Hematopoietic multipotent progenitor cell treated with erythropoietin and hydrocortisone succinate and interleukin-3 and kit ligand, for 8 days (in vitro differentiated cells): ENCODE measurements at regions not wholly inside any gene's neighbourhood (a gene's known extent, or its start where the extent isn't known, plus 50 kb on each side); places are given as distances from the start of the nearest gene placed in this dataset.
"Not testable (repeated sequence)": the region's sequence is repeated elsewhere in the genome, so short reads cannot be mapped to it uniquely, and the experiment has no call there.

Experiments
- DNase-seq: peaks from one replicate; pipeline ENCODE4 v3.0.0-alpha.2; 2015

DNA sequence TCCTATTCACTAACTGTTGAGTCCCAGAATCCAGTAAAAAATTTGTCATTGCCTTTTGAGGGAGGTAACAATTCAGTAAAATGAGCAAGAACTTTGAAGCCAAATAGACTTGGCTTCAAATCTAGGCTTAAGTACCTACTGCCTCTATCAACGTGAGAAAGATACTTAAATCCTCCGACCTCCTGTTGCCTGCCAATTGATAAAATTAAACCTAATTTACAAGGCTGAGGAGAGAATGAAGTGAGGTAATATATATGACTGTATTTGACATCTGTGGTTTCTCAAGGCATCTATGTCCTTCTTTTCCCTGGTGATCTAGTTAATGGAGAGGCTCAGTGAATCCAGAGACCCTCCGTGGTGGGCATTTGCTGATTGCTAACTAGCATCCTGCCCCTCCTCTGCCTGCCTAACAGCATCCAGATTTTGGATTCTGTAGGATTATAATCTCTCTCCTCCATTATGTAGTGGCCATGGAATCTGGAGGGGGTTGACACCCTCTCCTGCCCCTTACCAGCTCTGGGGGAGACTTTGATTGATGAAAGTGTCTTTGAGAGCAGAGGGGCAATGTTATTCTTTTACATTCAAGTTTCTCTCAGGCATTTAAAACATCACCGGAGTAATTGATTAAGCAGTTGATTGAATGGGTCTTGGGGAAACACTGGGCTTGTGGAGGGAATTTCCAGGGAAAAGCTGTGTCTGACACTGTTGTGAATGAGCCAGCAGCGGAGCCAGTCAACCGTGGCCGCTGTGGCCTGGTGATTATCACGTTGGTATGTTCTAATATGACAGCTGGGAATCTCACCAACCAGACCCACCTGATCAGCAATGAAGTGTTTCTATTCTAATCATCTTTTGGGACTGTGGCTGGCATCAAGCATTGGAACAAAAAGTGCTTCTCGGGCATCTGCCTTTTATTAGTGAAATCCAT is 140.7 kb upstream of the FAM78B start:
- no peak for DNase-seq

DNA sequence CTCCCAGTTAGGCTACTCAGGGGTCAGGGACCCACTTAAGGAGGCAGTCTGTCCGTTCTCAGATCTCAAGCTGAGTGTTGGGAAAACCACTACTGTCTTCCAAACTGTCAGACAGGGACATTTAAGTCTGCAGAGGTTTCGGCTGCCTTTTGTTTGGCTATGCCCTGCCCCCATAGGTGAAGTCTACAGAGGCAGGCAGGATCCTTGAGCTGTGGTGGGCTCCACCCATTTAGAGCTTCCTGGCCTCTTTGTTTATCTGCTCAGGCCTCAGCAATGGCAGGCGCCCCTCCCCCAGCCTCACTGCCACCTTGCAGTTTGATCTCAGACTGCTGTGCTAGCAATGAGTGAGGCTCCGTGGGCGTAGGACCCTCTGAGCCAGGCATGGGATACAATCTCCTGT is 149.5 kb upstream of the FAM78B start:
- DNase-seq: not testable (repeated sequence)

DNA sequence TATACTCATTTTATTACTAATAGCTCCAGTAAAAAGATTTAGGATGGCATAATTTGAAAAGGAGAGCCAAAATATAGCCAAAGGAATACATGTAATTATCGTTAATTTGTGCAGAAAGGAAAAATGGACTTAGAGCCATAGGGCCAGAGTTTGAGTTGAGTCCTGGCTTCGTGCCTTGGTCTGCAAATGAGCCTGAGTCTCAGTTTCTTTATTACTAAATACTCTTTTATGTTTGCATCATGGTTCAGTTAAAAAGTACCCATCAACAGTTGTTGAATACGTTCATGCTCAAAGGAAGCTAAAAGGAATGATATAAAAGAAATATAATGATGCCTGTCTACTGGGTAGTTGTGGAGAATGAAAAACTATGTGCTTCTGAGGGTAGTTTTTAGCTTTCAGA is 155.7 kb upstream of the FAM78B start:
- DNase-seq: no peak

DNA sequence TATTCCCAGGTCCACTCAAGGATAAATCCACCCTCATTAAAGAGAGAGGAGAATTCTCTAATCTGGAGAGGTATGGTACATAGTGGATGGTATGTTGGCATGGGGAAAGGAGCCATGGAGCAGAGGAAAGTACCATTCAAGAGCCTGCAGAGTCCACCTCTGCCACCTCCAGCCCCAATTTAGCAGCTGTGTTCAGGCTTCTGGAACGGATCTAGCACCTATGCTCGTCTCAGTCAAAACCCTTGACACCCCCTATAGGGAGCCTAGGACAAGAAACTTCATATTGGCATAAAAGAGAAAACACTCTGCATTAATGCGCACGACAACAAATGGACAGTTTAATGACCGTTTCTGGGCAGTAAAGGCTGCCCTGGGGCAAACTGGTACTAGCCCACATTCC is 161.1 kb upstream of the FAM78B start:
- DNase-seq: no peak

DNA sequence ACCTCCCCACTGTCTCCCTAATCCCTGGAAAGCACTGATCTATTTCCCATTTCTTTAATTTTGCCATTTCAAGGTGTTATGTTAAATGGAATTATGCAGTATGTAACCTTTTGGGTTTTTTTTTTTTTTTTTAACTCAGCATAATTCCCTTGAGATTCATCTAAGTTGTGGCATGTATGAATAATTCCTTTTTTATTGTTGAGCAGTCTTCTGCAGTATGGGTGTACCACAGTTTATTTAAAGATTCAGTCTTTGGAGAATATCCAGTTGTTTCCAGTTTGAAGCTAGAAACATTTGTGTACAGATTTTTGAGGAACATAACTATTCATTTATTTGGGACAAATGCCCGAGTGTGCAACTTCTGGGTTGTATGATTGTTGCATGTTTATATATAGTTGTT is 162.2 kb upstream of the FAM78B start:
- no peak for DNase-seq

DNA sequence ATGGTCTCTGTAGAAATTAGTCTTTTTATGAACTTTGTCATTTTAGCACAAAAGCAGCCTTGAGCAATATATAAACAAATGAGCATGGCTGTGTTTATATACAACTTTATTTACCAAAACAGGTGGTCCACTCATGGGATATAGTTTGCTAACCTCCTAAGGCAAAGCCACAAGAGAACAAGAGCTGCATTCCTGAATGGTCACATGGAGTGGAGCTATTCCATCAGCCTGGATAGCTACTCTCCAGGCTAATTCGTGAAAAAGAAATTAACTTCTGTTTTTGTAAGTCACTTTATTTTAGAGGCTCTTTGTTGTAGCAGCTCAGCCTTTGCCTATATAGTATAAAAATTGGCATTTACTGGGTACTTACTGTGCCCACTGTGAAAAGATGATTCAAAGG is 163.3 kb upstream of the FAM78B start:
- no peak for DNase-seq

DNA sequence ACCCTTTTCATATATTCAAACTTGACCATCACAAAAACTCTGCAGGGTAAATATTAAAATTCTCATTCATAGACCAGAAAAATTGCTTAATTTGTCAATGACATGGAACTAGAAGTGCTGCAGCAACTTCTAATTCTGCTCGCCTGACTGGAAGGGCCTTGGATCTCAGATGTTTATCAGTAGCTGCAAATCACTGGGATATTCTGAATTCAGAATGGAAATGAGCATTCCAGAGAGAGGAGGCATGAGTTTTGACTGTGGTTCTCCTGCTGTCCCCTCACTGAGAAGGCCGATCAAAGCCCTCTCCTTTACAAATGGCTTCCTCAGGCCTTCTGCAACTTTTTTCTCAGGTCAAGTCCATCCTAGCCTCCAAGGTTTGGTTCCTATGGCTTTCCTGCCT is 171.3 kb upstream of the FAM78B start:
- DNase-seq: no peak

DNA sequence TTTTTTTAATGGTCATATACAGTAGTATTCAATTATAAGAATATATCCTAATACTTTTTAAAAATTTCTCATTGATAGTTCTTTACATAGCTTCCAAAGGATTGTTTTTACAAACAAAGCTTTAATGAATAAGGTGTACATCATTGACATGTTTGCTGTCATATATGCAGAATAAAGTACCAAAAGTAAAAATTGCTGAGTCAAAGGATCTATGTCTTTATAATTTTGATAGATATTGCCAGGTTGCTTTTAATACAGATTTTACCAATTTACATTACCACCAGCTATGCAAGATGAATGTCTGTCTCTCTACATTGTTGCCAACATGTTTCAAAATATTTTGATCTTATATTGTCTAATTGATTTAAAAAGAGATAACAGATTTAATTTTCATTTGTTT is 173.9 kb upstream of the FAM78B start:
- DNase-seq: no peak

DNA sequence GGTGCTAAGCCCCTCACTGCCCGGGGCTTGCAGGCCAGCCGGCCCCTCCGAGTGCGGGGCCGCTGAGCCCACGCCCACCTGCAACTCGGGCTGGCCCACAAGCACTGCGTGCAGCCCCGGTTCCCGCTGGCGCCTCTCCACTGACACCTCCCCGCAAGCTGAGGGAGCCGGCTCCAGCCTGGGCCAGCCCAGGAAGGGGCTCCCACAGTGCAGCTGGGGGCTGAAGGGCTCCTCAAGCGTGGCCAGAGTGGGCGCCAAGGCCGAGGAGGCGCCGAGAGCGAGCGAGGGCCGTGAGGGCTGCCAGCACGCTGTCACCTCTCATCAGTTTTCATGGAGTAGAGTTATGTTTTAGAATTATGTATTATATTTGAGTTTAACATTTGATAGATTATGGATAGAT is 176.5 kb upstream of the FAM78B start:
- DNase-seq: no peak

DNA sequence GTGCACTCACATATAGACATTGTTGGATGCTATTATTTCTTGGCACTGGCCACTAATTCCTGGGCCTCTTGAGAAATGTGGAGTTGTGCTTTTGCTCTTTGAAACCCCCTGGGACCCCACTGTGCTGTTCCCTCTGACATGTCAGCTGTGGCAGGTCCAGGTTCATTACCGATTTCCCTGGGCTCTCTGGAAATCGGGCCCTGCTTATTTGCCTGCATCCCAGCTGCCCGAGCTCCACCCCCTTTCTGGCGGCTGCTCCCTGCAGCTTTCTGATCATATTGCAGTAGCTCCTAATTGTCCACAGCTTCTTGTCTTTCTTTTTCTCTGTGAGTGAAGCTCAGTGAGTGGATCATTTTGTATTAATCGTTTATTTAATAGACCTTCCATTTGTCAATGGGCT is 183.7 kb upstream of the FAM78B start:
- no peak for DNase-seq

DNA sequence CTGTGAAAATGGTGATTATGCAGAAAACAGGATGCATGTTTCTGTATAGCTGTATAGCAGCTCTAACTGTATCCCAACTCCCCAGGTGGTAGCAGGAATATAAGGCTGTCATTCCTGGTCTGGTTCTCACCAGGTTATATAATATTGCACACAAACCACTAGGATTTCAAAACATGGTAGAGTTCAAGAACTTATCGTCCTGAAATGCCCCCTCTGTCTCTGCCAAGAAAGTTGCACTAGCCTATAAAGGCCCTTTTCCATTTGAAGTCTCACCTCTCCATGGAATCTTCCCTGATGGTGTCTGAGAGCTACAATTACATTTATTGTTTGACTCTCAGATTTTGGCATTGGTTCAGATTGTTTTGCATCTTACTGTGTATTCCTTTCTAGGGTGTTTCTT is 184.9 kb upstream of the FAM78B start:
- no peak for DNase-seq

DNA sequence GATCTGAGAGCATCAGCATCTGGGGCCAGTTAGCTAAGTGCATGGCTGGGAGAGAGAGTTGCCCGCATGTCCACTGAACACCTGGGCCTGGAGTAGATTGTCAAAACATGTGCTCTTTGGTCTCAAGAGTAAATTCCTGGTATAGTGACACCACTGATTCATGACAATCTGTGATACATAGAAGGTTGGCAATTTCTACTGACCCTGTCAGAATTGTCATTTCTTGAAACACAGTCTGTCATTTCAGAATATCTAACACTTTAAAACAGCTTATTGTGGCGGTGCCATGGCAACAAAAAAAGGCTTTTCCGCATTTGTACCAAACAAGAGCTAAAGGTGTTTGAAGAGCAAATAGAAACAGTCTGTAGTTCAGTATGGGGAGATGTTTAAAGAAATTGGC is 186.4 kb upstream of the FAM78B start:
- DNase-seq: no peak

DNA sequence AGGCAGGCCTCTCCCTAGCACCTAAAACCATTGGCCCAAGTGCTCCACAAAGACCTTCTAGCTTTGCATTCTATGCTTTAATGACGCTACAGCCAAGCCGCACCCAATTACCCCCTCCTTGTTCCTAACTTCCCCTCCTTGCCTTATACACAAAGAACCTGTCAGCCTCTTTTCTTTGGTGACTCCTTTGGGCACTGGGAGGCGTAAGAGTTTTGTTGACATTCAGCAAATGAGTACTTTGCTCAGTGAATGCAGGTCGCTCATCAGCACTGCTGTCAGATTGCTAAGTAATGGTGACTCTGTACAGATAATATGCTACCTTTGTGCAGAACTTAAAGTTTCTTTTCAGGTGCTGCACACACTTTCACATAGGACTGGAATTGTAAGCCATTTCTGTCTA is 187.6 kb upstream of the FAM78B start:
- DNase-seq: no peak

DNA sequence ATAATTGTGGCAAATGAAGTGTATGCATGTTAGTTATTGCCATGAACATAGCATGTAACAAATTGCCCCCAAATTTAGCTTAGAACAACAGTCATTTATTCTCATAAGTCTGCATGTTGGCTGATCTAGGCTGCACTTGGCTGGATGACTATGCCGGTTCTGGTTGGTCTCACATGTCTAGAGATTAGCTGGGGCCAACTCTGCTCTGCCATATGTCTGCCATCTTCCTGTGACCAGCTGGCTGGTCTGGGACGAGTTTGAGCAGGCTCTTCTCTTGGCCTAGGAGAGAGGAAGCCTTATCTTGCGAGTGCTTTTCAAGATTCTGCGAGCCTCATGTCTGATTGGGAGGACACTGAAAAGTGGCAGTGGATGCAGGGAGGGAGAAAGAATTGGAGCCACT is 198.3 kb upstream of the FAM78B start:
- DNase-seq: no peak

DNA sequence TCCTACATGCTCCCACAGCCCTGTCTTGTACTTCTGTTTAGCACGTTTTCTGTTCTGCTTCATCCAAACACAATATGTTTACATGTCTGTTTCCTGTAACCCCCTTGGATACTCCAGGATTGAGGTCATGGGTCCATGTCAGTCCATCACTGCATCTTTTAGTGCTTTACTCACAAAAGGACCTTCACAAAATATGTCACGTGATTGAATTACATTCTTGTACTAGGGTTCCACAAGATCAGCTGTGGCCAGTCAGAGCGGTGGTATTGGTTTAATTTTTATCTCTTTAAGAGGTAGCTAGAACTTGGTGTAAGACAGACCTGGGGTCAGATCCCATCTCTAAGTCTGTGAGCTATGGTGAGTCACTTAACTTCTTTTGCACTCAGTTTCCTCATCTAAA is 201.2 kb upstream of the FAM78B start:
- no peak for DNase-seq

DNA sequence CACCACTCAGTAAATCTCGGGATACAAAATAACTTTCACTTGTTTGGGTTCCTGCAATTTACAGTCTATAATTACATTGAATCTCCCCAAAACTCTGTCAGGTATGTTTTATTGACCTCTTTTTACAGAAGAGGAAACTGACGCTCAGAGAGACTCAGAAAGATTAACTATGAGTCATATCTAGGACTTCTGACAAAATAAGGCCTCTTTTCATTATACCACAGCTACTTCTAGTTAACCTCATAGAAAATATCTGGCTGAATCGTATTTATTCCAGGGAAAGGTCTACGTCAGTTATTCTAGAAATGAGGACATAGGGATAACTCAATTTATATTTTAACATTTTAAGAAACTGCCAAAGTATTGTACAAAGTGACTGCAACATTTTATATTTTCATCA is 211.1 kb upstream of the FAM78B start:
- no peak for DNase-seq

DNA sequence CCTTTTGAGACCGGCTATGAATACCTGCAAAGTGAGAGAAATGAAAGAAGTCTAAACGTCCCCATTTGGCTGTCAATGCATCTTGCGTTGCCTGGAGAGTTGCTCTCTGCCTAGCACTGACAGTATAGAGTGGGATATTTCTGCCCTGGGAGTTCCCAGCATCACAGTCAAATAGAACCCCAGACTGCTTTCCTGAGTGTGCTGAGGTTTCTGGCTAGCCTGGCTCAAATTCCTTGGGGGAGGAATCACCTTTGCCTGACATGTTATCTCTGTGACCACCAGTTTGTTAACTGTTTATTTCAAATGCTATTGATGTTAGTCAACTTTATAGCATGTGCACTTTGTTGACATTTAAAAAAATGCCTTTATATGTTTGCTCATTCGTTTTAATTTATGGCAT is 212.0 kb upstream of the FAM78B start:
- DNase-seq: no peak

DNA sequence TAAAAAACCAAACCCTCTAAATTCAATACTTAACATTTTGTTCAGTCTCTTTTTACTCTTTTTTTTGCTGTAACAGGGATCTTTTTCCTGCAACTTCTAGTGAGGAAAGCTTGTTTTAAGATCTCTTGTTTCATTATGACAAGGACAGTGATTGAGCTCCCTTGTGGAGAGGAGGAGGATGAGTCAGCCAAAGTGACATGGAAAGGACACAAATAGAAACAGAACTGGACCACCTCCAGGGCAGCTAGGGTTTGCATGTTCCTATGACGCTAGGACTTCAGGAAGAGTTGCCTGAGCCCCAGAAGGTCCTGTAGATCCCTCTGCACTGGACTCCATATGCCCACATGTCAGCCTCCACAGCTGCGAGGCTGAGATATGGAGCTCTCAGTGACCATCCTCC is 212.6 kb upstream of the FAM78B start:
- no peak for DNase-seq

DNA sequence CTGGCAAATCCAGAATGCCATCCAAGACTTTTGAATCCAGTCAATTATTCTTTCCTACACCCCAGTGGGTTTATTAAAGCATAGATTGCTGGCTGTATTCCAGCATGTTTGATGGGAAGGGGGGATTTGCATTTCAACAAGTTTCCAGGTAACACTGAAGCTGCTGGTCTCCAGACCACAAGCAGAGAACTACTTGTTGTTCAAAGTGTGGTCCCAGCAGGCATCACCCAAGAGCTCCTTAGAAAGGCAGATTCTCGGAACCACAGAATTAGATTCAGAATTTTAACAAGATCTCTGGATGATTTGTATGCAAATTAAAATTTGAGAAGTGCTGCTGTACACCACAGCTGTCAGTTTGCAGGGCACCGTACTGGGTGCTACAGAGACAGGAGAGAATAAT is 216.3 kb upstream of the FAM78B start:
- no peak for DNase-seq

DNA sequence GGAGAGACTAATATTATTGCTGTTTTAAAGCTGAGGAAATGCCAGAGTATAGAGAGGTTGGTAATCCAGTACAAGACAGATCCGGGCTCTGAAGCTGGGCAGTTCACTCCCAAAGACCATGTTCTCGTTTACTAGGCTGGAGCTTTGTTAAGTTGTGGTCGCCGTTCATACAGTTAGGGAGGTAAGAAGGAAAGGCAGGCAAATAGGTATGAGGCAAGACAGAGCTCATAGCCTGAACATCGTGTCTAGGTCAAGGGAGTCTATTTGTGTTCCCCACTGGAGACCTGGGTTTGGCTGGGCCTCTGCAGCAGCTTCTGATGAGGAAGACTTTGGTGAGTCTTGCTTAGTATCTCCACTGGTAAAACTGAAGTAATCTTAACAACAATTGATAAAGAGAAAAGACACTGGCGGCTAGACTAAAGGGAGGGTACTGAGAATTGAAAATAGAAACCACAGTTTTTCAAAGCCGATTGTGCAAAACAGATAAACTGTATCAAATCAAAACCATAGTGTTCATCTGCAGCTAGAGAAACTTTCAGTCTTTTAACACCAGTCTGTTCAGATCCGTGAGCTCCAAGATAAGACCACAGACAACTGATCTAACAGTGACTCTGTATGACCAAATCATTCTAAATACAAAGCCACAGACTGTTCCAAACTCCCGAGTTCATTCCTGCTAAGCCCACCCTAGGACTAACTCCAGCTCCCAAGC is 217.0 kb upstream of the FAM78B start:
- DNase-seq: no peak

DNA sequence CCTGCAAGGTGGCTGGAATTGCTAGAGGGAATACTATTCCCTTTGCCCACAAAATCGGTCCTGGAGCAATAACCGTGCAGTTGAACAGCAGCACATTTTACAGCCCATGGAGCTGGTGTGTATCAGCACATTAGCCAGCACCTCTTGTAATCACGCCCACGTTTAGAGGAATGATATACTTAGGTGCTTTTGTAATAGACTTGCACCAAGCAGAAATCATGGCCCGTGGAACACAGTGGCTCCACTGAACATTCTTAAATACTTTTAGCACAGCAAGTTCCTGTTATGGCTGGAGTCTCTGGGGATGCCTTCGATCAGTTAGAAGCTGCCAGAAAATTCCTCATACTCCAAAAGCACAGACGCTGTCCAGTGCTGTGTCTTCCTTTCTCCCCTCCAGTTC is 218.1 kb upstream of the FAM78B start:
- DNase-seq: no peak

DNA sequence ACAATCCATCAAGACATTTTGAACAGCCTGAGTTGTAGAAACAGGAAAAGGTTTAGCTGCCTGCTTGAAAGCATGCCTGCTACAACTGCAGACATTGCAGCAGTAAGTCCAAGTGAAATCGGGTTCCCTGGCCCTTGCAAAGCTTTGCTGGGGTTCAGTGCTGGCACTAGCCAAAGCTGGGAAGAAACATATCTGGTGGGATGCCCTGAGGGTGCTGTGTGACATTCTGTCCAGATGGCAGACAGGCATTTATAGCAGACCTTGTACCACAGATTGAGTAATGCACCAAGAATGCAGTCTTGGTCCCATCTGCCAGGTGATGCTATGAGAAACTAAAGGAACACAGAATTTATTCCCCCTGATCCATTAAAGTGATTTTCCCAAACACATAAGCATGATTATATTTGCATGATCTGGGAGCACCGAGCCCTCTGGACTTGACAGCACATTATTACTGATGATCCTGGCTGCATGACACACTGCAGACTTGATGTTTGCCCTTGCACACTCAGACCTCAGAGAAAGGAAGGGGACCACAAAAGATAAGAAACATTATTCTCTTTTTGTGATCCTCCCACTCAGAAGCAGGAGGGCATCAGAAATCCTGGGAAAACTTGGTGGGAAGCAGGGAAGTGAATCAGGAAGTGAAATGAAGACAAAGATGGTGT is 223.7 kb upstream of the FAM78B start:
- DNase-seq: no peak

DNA sequence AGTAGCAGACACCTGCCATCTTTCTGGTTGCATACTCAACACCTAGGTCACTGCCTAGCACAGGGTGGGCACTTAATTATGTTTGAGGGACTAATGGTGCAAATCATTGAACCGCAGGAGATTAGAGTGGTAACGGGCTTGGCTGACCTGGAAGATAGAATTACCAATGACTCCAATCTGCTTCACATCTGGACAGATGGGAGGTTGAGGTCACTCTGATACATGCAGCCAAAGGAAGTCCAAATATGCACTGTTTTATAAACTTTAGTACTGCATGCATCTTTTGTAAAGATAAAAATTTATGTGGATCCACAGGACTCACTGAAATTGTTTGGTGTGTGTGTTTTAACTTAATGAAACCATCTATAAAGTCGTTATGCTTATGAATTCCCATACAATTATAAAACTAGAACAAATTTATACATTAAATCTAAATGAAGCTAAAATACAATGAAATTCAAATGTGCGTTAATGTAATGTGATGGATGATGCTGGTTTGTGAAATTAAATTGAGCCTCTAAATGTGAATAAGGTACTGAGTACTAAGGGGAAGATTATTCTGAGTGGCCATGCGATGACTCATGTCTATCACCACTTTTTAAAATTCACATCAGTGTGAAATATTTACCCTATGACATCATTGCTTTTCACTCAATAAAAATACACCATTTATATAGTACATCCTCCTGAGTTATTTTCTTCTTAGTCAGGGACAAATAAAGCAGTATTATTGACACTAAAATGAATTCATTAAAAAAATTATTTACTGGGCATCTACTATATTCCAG is 224.7 kb upstream of the FAM78B start:
- DNase-seq: no peak
